Natural killer cell (primary cell): ENCODE measurements at regions not wholly inside any gene's neighbourhood (a gene's known extent, or its start where the extent isn't known, plus 50 kb on each side); places are given as distances from the start of the nearest gene placed in this dataset.
"Not testable (repeated sequence)": the region's sequence is repeated elsewhere in the genome, so short reads cannot be mapped to it uniquely, and the experiment has no call there.

Experiments used
- ATAC-seq, 3 donors: fragments of 150-1000 bp in 2 of 3; fragments of 200-7000 bp in 1 of 3; cut with Tn5 transposase; 1 replicate in 1 of 3; 2 replicates in 2 of 3; pipeline ENCODE4 v1.10.0; 2021; ENCODE audit warnings: mild to moderate bottlenecking in 2 of 3, moderate library complexity in 2 of 3
- DNase-seq, 2 donors: peaks; one replicate each; pipeline versions ENCODE4 v3.0.0 to v3.0.0-alpha.2; 2013 to 2021; ENCODE audit warnings: mixed read lengths in 1 of 2
- H3K27ac ChIP-seq: one replicate; pipeline ENCODE4 v1.5.1; 2013; ENCODE audit warnings: mild to moderate bottlenecking, low read length
- H3K27me3 ChIP-seq: one replicate; pipeline ENCODE4 v1.6.1; 2013; ENCODE audit warnings: low read length; ENCODE audit not compliant: control insufficient read depth, insufficient read depth
- H3K36me3 ChIP-seq: one replicate; pipeline ENCODE4 v1.6.1; 2013; ENCODE audit warnings: low read length; ENCODE audit not compliant: control insufficient read depth, insufficient read depth
- H3K4me1 ChIP-seq: one replicate; pipeline ENCODE4 v1.6.1; 2013; ENCODE audit warnings: low read length; ENCODE audit not compliant: control insufficient read depth, insufficient read depth
- H3K4me3 ChIP-seq: one replicate; pipeline ENCODE4 v1.5.1; 2013; ENCODE audit warnings: low read length
- H3K9me3 ChIP-seq: one replicate; pipeline ENCODE4 v1.6.1; 2013; ENCODE audit warnings: low read length; ENCODE audit not compliant: control insufficient read depth, insufficient read depth
- H3K27ac Mint-ChIP-seq, 2 donors: one replicate each; pipeline ENCODE4 v1.8.0; 2022; ENCODE audit warnings: mild to moderate bottlenecking in 2 of 2, mixed read lengths in 2 of 2, moderate library complexity in 1 of 2
- H3K27me3 Mint-ChIP-seq, 2 donors: one replicate each; pipeline ENCODE4 v1.8.0; 2022; ENCODE audit warnings: low read depth in 2 of 2, mixed read lengths in 2 of 2
- H3K36me3 Mint-ChIP-seq: one replicate; pipeline ENCODE4 v1.8.0; 2022; ENCODE audit warnings: mixed read lengths
- H3K4me1 Mint-ChIP-seq, 2 donors: one replicate each; pipeline ENCODE4 v1.8.0; 2022; ENCODE audit warnings: mixed read lengths in 2 of 2
- H3K4me3 Mint-ChIP-seq: one replicate; pipeline ENCODE4 v1.8.0; 2022; ENCODE audit warnings: mild to moderate bottlenecking, moderate library complexity, mixed read lengths
- H3K9me3 Mint-ChIP-seq, 2 donors: one replicate each; pipeline ENCODE4 v1.8.0; 2022; ENCODE audit warnings: mixed read lengths in 2 of 2
- CTCF ChIP-seq: fragments of 200-600 bp; IDR thresholded peaks from one replicate; pipeline ENCODE4 v1.8.0; 2022; ENCODE audit warnings: antibody characterized with exemption
- WGBS: methylation state at CpG from one replicate; pipeline ENCODE4 v1.1.7; 2013; ENCODE audit warnings: missing lambda C conversion rate; ENCODE audit not compliant: insufficient coverage; 5-methylcytosine and 5-hydroxymethylcytosine counted together
- intact Hi-C: fragments of 100-400 bp; cut with micrococcal nuclease; formaldehyde crosslinking; loops from one replicate; pipeline ENCODE4 v1.14.2; 2022

DNA sequence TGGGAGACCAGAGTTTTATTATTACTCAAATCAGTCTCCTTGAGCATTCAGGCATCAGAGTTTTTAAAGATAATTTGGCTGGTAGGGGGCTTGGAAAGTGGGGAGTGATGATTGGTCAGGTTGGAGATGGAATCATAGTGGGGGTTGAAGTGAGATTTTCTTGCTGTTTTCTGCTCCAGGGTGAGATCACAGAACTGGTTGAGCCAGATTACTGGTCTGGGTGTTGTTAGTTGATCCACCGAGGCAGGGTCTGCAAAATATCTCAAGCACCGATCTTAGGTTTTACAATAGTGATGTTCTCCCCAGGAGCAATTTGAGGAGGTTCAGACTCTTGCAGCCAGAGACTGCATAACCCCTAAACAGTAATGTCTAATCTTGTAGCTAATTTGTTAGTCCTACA, 141.0 kb downstream of the OTOL1 start:
- no peak overlapping the region for H3K4me3 Mint-ChIP-seq
- Histone ChIP-seq H3K36me3 (no peaks in the 10 kb centered on the region), H3K4me1 (no peaks in the 10 kb centered on the region), H3K27ac (no peak overlapping the region), H3K9me3 (no peaks in the 10 kb centered on the region), H3K27me3 (no peaks in the 10 kb centered on the region), H3K4me3 (no peak overlapping the region)
- no peak overlapping the region for H3K27ac Mint-ChIP-seq
- DNase-seq (no peak), ATAC-seq (no peak)
- intact Hi-C loops = no loop called here
- no peaks in the 10 kb centered on the region for H3K27me3 Mint-ChIP-seq
- peaks cover 2 to 14% of the 10 kb centered on the region in 2 donors for H3K9me3 Mint-ChIP-seq
- WGBS = 78% methylated on average over 2 of the region's 2 CpGs
- no peaks in the 10 kb centered on the region for H3K4me1 Mint-ChIP-seq
- no peak for TF ChIP-seq CTCF
- no peaks in the 10 kb centered on the region for H3K36me3 Mint-ChIP-seq

- H3K9me3 Mint-ChIP-seq = peaks cover 2 to 14% of the 10 kb centered on the region in 2 donors
- DNase-seq, H3K9me3 ChIP-seq, intact Hi-C loops, H3K27ac ChIP-seq, ATAC-seq, H3K27me3 ChIP-seq, H3K27ac Mint-ChIP-seq, H3K36me3 Mint-ChIP-seq, H3K4me1 Mint-ChIP-seq, H3K36me3 ChIP-seq, H3K4me1 ChIP-seq, H3K4me3 ChIP-seq, H3K4me3 Mint-ChIP-seq, H3K27me3 Mint-ChIP-seq: not testable (repeated sequence)
- 90% methylated on average over 4 of the region's 5 CpGs for WGBS
Observed at GRCh38 chr3:161639095-161639494, 142.5 kb downstream of the OTOL1 start.

GRCh38 chr3:161640181-161640580, 143.6 kb downstream of the OTOL1 start:
- no peak for TF ChIP-seq CTCF
- Mint-ChIP-seq H3K27ac (no peak overlapping the region), H3K4me3 (no peak overlapping the region), H3K9me3 (peaks cover 2 to 14% of the 10 kb centered on the region in 2 donors), H3K27me3 (no peaks in the 10 kb centered on the region), H3K36me3 (no peaks in the 10 kb centered on the region), H3K4me1 (no peaks in the 10 kb centered on the region)
- ATAC-seq (no peak), DNase-seq (no peak)
- WGBS = 60% methylated on average over 1 of the region's 1 CpG
- Histone ChIP-seq H3K4me1 (no peaks in the 10 kb centered on the region), H3K27ac (no peak overlapping the region), H3K27me3 (no peaks in the 10 kb centered on the region), H3K4me3 (no peak overlapping the region), H3K9me3 (no peaks in the 10 kb centered on the region), H3K36me3 (no peaks in the 10 kb centered on the region)
- intact Hi-C loops = no loop called here

DNA sequence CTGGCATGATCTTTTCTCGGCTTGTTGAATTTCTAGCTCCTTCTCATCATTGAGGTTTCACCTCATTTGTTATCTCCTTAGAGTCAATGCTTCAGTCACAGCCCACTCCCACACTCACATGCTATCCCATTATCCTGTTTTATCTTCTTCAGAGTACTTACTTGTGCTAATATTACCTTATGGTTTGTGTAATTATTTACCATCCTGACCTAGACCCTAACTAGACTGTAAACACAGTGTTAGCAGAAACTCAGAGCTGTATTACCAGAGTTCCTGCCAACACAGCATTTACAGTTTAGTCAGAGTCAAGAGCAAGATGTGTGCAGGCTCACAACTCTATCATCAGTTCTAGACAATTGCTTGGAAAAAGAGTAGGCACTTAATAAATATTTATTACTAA, 144.7 kb downstream of the OTOL1 start:
- no peak for TF ChIP-seq CTCF
- DNase-seq (no peak), ATAC-seq (no peak)
- H3K36me3 Mint-ChIP-seq = no peaks in the 10 kb centered on the region
- no peak overlapping the region for H3K27ac Mint-ChIP-seq
- H3K27me3 Mint-ChIP-seq = no peaks in the 10 kb centered on the region
- no peak overlapping the region for H3K4me3 Mint-ChIP-seq
- no peak overlapping the region for H3K4me3 ChIP-seq
- H3K4me1 Mint-ChIP-seq = no peaks in the 10 kb centered on the region
- 95% methylated on average over 1 of the region's 1 CpG for WGBS
- no peaks in the 10 kb centered on the region for H3K9me3 ChIP-seq
- peaks cover 4 to 14% of the 10 kb centered on the region in 2 donors for H3K9me3 Mint-ChIP-seq
- H3K36me3 ChIP-seq = no peaks in the 10 kb centered on the region
- intact Hi-C loops = no loop called here
- H3K27me3 ChIP-seq = no peaks in the 10 kb centered on the region
- no peaks in the 10 kb centered on the region for H3K4me1 ChIP-seq
- no peak overlapping the region for H3K27ac ChIP-seq
